Erythroblast (primary cell): ENCODE measurements at regions not wholly inside any gene's neighbourhood (a gene's known extent, or its start where the extent isn't known, plus 50 kb on each side); places are given as distances from the start of the nearest gene placed in this dataset.

Source experiments
- GATA1 ChIP-seq: IDR thresholded peaks from 2 replicates; pipeline ENCODE4 v1.6.1; 2011; ENCODE audit warnings: low read depth, mild to moderate bottlenecking, control low read depth, low read length, moderate library complexity
- POLR2A ChIP-seq: IDR thresholded peaks from 2 replicates; pipeline ENCODE4 v1.6.1; 2011; ENCODE audit warnings: mild to moderate bottlenecking, low read length

GRCh38 chr2:2492800-2493199 lies 161.7 kb upstream of the MYT1L start:
- no peak for TF ChIP-seq POLR2A
- no peak for TF ChIP-seq GATA1
